ENCODE measurements at regions not wholly inside any gene's neighbourhood (a gene's known extent, or its start where the extent isn't known, plus 50 kb on each side); places are given as distances from the start of the nearest gene placed in this dataset.

- POLR2A ChIA-PET: interaction anchor here (0.6 kb wide), 1 partner anchor 9 kb away, joined by 4 read pairs; no protein-coding TSS in a partner anchor
- no peak overlapping the region for H3K4me3 ChIP-seq
- no peak overlapping the region for H3K4me2 ChIP-seq (ENCODE audit: insufficient read depth, low read length)
- H2AFZ ChIP-seq (ENCODE audit: low read depth, low read length): no peak overlapping the region
- H3K36me3 ChIP-seq (ENCODE audit: control insufficient read depth, insufficient read depth, low read length): no peaks in the 10 kb centered on the region
- H3K79me2 ChIP-seq (ENCODE audit: control insufficient read depth, insufficient read depth, low read length): no peaks in the 10 kb centered on the region
- in situ Hi-C loops (cut with MboI) (no loop called here), intact Hi-C loops (cut with micrococcal nuclease) (no loop called here)
- no peaks in the 10 kb centered on the region for H3K9me1 ChIP-seq (ENCODE audit: control insufficient read depth, insufficient read depth, low read length)
- H3K27me3 ChIP-seq (ENCODE audit: control insufficient read depth in 2 of 2, insufficient read depth in 2 of 2, low read length in 2 of 2): peaks cover 12 to 33% of the 10 kb centered on the region in 2 experiments; a peak in 3 of 5 replicates
- FAIRE-seq (no peak), DNase-seq (ENCODE audit: extremely low read depth in 1 of 4, low spot score in 3 of 4) (no peak), ATAC-seq (no peak)
- no TSS peak for BruUV-seq (replicated peaks)
- CTCF ChIA-PET (ENCODE audit: low intra/inter-chr PET ratio): no interaction called here
- TF ChIP-seq ASH1L (IDR thresholded peaks at IDR 0.05; ENCODE audit: borderline replicate concordance, low read depth, partially characterized antibody) (no peak), TCF15 (CRISPR knock-in tag; IDR thresholded peaks at IDR 0.05) (no peak), ZNF449 (CRISPR knock-in tag; IDR thresholded peaks at IDR 0.05) (no peak), MNT (conservative IDR thresholded peaks at IDR 0.05) (no peak), E2F5 (CRISPR knock-in tag; IDR thresholded peaks at IDR 0.05) (no peak)
- no peak overlapping the region for H3K27ac ChIP-seq (ENCODE audit: extremely low read depth, low read depth, low read length)
- no peaks in the 10 kb centered on the region for H3K9me3 ChIP-seq (replicated peaks; ENCODE audit: control insufficient read depth, insufficient read depth, low read depth, low read length)
- no peak overlapping the region for H3K9ac ChIP-seq (ENCODE audit: insufficient read depth in 1 of 2, low read depth in 2 of 2, low read length in 2 of 2)
- H4K20me1 ChIP-seq (replicated peaks; ENCODE audit: control insufficient read depth, insufficient read depth, low read length): 0 out of 2 replicates have a peak, but pooled peaks cover 6% of the 10 kb centered on the region
- WGBS (ENCODE audit: insufficient coverage, low coverage, missing lambda C conversion rate): 2% methylated on average over 10 of the region's 10 CpGs
- peaks cover 0 to 4% of the 10 kb centered on the region in 2 experiments; a peak in 1 of 5 replicates for H3K4me1 ChIP-seq (replicated peaks in 1 of 2; ENCODE audit: control insufficient read depth in 2 of 2, insufficient read depth in 2 of 2, low read length in 2 of 2)
Observed at GRCh38 chr20:40960521-40960956, 68.1 kb upstream of the TOP1 start.

Data from K562 (cell line).